RWPE1 (cell line): ENCODE measurements at regions not wholly inside any gene's neighbourhood (a gene's known extent, or its start where the extent isn't known, plus 50 kb on each side); places are given as distances from the start of the nearest gene placed in this dataset.
"Not testable (repeated sequence)": the region's sequence is repeated elsewhere in the genome, so short reads cannot be mapped to it uniquely, and the experiment has no call there.

Experiments
- CTCF ChIA-PET: fragments of 350-600 bp; sonication (Branson Sonifier 250); formaldehyde crosslinking; extraction: SDS; loops from one replicate; lab custom pipeline; 2021; lab: Yijun Ruan, JAX
- POLR2A ChIA-PET: fragments of 400-600 bp; formaldehyde crosslinking; extraction: SDS; loops from one replicate; lab custom pipeline; 2020; ENCODE audit warnings: antibody characterized with exemption; ENCODE audit not compliant: low non-redundant PET; lab: Yijun Ruan, JAX
- DNase-seq: peaks from one replicate; pipeline ENCODE4 v3.0.0; 2012; ENCODE audit warnings: low spot score
- H3K27ac ChIP-seq: fragments of 450-650 bp; 2 replicates; pipeline ENCODE4 v1.5.1; 2017
- CTCF ChIP-seq: fragments of 450-650 bp; conservative IDR thresholded peaks from 2 replicates; pipeline ENCODE4 v1.5.1; 2017; ENCODE audit warnings: low read depth, mild to moderate bottlenecking

DNA sequence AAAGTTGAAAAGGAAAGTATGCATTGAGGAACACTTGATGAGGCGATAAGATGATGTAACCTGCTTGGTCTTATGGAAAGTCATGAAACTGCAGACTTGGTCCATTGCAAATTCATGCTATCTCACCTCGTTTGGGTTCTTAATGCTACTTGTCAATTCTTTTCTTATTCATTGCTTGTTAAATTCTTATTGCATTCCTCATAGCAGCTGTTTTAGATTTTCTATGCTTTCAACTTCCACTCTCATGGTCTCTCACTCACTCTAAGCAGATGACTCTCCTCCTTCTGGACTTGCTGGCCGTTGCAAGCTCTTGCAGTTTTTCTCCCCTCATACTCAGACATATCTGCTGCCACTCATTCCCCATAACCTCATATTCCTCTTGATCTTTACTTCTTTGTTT lies 67.8 kb upstream of the CSNK1A1L start:
- H3K27ac ChIP-seq, result no peak overlapping the region
- ChIA-PET POLR2A (no interaction called here), CTCF (no interaction called here)
- no peak for DNase-seq
- no peak for TF ChIP-seq CTCF

- H3K27ac ChIP-seq, CTCF ChIA-PET, DNase-seq, POLR2A ChIA-PET: not testable (repeated sequence)
Observed at GRCh38 chr13:37172226-37172625, 66.8 kb upstream of the CSNK1A1L start.

DNA sequence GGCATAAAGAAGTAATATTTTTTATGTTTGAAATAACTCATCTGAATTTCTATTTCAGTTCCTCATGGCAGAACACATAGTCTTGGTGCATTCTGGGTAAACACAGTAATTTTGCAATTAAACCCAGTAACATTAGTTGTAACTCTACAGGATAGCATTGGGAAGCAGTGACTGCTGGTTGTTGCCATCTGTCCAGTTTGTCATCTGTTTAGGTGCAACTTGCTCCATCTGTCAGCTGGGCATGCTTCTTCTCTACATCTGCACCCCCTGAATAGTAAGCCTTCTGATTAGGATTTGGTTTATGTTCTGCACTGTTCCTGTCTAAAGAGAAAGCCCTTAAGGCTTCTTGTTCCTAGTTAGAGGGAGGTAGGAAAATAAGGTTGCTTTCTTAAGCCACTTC lies 63.5 kb upstream of the CSNK1A1L start:
- POLR2A ChIA-PET, result no interaction called here
- CTCF ChIA-PET, result no interaction called here
- H3K27ac ChIP-seq, result no peak overlapping the region
- no peak for TF ChIP-seq CTCF
- DNase-seq, result no peak

DNA sequence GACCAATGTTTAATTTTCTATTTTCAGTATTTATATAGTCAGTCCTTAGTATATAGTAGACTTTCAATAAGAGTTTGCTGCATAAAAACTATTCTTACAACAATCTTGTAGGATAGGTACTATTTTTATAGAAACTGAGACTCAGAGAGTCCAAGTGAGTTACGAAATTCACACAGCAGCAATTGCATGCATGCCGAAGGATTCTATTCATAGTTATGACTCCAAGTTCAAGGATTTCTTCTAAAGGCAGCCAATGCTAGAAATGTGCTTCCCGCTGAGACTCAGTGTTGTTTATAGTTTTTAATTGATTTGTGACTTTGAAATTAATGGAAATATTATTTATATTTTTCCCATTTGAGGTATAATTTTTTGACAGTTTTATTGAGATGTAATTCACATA lies 62.7 kb upstream of the CSNK1A1L start:
- H3K27ac ChIP-seq, result no peak overlapping the region
- no peak for DNase-seq
- no peak for TF ChIP-seq CTCF
- CTCF ChIA-PET, result no interaction called here
- POLR2A ChIA-PET, result no interaction called here

DNA sequence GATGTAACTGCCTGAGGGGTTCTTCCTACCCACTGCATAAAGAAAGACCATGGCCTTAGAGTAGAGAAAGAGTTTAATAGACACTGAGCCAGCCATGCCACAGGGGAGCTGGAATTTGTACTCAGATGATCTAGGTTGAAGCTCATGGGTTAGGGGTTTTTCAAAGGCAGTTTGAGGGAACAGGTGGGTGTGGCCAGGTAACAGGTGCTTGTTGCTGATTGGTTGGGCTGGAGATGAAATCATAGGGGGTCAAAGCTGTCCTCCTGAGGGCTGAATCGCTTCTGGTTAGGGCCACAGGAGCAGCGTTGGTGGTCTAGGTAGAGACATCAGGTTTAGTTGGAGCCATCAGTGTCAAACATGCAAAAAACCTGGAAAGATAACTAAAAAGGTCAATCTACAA lies 59.2 kb upstream of the CSNK1A1L start:
- DNase-seq, result no peak
- no peak overlapping the region for H3K27ac ChIP-seq
- ChIA-PET CTCF (no interaction called here), POLR2A (no interaction called here)
- no peak for TF ChIP-seq CTCF

DNA sequence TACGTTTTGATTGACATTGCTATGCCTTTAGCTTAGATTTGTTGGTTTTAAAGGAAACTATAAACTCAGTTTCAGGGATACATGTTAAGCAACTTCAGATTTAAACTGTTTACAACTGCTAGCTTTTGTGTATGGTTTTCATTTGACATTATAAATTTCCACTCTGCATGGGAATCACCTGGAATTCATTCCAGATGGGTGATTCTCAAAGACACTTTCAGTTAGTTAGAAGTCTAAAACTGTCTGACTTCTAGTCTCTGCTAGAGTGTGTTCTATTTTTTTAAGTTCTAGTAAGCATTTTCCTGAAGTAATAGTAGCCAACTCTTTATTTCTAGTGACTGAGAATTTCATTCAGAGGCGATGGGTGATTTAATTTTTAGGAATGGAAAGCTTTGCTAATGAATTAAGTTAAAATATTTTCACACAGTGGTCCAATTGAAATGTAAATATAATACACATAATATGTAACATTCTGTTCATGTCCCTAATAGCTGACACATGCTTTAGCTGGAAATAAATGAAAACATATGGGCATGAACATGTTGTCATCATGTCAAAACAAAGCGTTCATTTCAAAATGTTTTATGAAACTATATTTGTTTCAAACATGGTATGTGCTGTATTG lies 58.3 kb upstream of the CSNK1A1L start:
- no peak for DNase-seq
- H3K27ac ChIP-seq, result no peak overlapping the region
- ChIA-PET POLR2A (no interaction called here), CTCF (interaction anchor here (0.7 kb wide), 1 partner anchor 60 kb away, joined by 5 read pairs; no protein-coding TSS in a partner anchor)
- TF ChIP-seq CTCF, result no peak

- POLR2A ChIA-PET, result no interaction called here
- DNase-seq, result no peak
- TF ChIP-seq CTCF, result no peak
Observed at GRCh38 chr13:37158481-37158880, 53.0 kb upstream of the CSNK1A1L start.

GRCh38 chr13:37155613-37156097 lies 50.2 kb upstream of the CSNK1A1L start:
- DNase-seq, CTCF ChIA-PET, POLR2A ChIA-PET: not testable (repeated sequence)
- peak overlapping the region; percentile 85 for H3K27ac ChIP-seq

More at GRCh38 chr13:37158481-37158880, 53.0 kb upstream of the CSNK1A1L start:
- no peak overlapping the region for H3K27ac ChIP-seq
- CTCF ChIA-PET, result no interaction called here
